Activated T-cell treated with anti-CD3 and anti-CD28 coated beads, Interleukin-2, amount 50 U/mL, for 72 hours (primary cell): ENCODE measurements at regions not wholly inside any gene's neighbourhood (a gene's known extent, or its start where the extent isn't known, plus 50 kb on each side); places are given as distances from the start of the nearest gene placed in this dataset.
"Not testable (repeated sequence)": the region's sequence is repeated elsewhere in the genome, so short reads cannot be mapped to it uniquely, and the experiment has no call there.

Experiments used
- ATAC-seq, 2 donors: fragments of 150-1000 bp; cut with Tn5 transposase; replicated peaks in 1 of 2; 2 replicates each; pipeline ENCODE4 v1.10.0; 2021; ENCODE audit warnings: moderate library complexity in 2 of 2, mild to moderate bottlenecking in 1 of 2
- DNase-seq, 2 donors: peaks; one replicate each; pipeline ENCODE4 v3.0.0; 2021 to 2022; ENCODE audit warnings: mixed read lengths in 1 of 2
- H3K27ac Mint-ChIP-seq: one replicate; pipeline ENCODE4 v1.8.0; 2022; ENCODE audit warnings: mild to moderate bottlenecking, moderate library complexity, mixed read lengths
- H3K27me3 Mint-ChIP-seq: one replicate; pipeline ENCODE4 v1.8.0; 2022; ENCODE audit warnings: low read depth, mixed read lengths
- H3K36me3 Mint-ChIP-seq, 2 donors: one replicate each; pipeline ENCODE4 v1.8.0; 2022; ENCODE audit warnings: mixed read lengths in 2 of 2, mild to moderate bottlenecking in 1 of 2; ENCODE audit not compliant: insufficient read depth in 2 of 2
- H3K4me1 Mint-ChIP-seq: one replicate; pipeline ENCODE4 v1.8.0; 2022; ENCODE audit warnings: low read depth, mixed read lengths
- H3K4me3 Mint-ChIP-seq, 2 donors: one replicate each; pipeline ENCODE4 v1.8.0; 2022; ENCODE audit warnings: mild to moderate bottlenecking in 2 of 2, mixed read lengths in 2 of 2, moderate library complexity in 2 of 2
- H3K9me3 Mint-ChIP-seq, 2 donors: one replicate each; pipeline ENCODE4 v1.8.0; 2022; ENCODE audit warnings: mixed read lengths in 2 of 2

- Mint-ChIP-seq H3K36me3 (peaks cover 3 to 7% of the 10 kb centered on the region in 2 donors), H3K4me3 (no peak overlapping the region), H3K9me3 (peaks cover 11 to 12% of the 10 kb centered on the region in 2 donors), H3K27ac (no peak overlapping the region), H3K27me3 (no peaks in the 10 kb centered on the region), H3K4me1 (no peaks in the 10 kb centered on the region)
- DNase-seq (no peak), ATAC-seq (no peak)
Measured at GRCh38 chr15:25249236-25250010, 189.4 kb downstream of the UBE3A start.

GRCh38 chr15:25250011-25250596 is 188.7 kb downstream of the UBE3A start:
- no peak for ATAC-seq
- Mint-ChIP-seq H3K27ac (no peak overlapping the region), H3K4me1 (no peaks in the 10 kb centered on the region), H3K4me3 (no peak overlapping the region), H3K9me3 (peaks cover 14% of the 10 kb centered on the region in 2 donors), H3K36me3 (peaks cover 3 to 7% of the 10 kb centered on the region in 2 donors), H3K27me3 (no peaks in the 10 kb centered on the region)
- DNase-seq = no peak

GRCh38 chr15:25250906-25251622 is 187.8 kb downstream of the UBE3A start:
- no peak overlapping the region for H3K4me3 Mint-ChIP-seq
- H3K4me1 Mint-ChIP-seq = no peaks in the 10 kb centered on the region
- no peak for ATAC-seq
- H3K27me3 Mint-ChIP-seq = no peaks in the 10 kb centered on the region
- H3K27ac Mint-ChIP-seq = no peak overlapping the region
- H3K36me3 Mint-ChIP-seq = peaks cover 3 to 7% of the 10 kb centered on the region in 2 donors
- no peak for DNase-seq
- peaks cover 14% of the 10 kb centered on the region in 2 donors for H3K9me3 Mint-ChIP-seq

GRCh38 chr15:25251700-25252390 is 187.0 kb downstream of the UBE3A start:
- Mint-ChIP-seq H3K27ac (no peak overlapping the region), H3K4me3 (no peak overlapping the region), H3K27me3 (no peaks in the 10 kb centered on the region), H3K4me1 (no peaks in the 10 kb centered on the region), H3K9me3 (peaks cover 15 to 17% of the 10 kb centered on the region in 2 donors), H3K36me3 (peaks cover 3 to 9% of the 10 kb centered on the region in 2 donors)
- no peak for DNase-seq
- ATAC-seq = no peak

GRCh38 chr15:25253048-25253973 is 185.5 kb downstream of the UBE3A start:
- not testable (repeated sequence) for H3K27me3 Mint-ChIP-seq, H3K27ac Mint-ChIP-seq, ATAC-seq, H3K4me3 Mint-ChIP-seq, DNase-seq, H3K4me1 Mint-ChIP-seq
- Mint-ChIP-seq H3K9me3 (peaks cover 18 to 19% of the 10 kb centered on the region in 2 donors), H3K36me3 (peaks cover 3 to 12% of the 10 kb centered on the region in 2 donors)

DNA sequence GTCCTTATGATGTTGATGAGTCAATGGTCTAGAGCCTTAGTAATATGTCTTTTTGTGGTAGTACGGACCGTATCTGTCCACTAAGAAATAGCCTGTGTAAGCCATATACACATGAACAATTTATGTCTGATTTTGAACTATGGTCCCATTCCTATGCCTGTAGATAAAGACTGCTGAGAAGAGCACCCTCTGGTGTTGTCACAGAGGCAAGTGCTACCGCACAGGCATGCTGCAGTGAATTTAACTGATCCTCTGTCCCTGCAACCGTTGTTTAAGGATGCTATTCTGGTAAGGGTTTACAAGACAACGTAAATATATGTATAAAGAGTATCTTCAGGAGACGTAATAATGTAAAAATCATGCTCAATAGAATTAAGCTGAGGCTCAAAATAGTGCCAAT is 170.7 kb downstream of the UBE3A start:
- no peaks in the 10 kb centered on the region for H3K27me3 Mint-ChIP-seq
- no peak overlapping the region for H3K27ac Mint-ChIP-seq
- no peak for DNase-seq
- H3K36me3 Mint-ChIP-seq = no peaks in the 10 kb centered on the region
- H3K4me1 Mint-ChIP-seq = no peaks in the 10 kb centered on the region
- no peak for ATAC-seq
- H3K4me3 Mint-ChIP-seq = no peak overlapping the region
- H3K9me3 Mint-ChIP-seq = peaks cover 8 to 12% of the 10 kb centered on the region in 2 donors
